Loucy (cell line): ENCODE measurements at regions not wholly inside any gene's neighbourhood (a gene's known extent, or its start where the extent isn't known, plus 50 kb on each side); places are given as distances from the start of the nearest gene placed in this dataset.

ENCODE experiments used
- CTCF ChIP-seq: fragments of 200-600 bp; sonication (generic); conservative IDR thresholded peaks from 2 replicates; pipeline ENCODE4 v1.5.1; 2014; ENCODE audit warnings: mild to moderate bottlenecking, antibody characterized with exemption, low read length
- EZH2phosphoT487 ChIP-seq: fragments of 200-600 bp; IDR thresholded peaks from 2 replicates; pipeline ENCODE4 v1.6.1; 2018; ENCODE audit warnings: antibody characterized with exemption, mild to moderate bottlenecking, moderate library complexity, borderline replicate concordance

GRCh38 chr11:37391615-37392014, 793.6 kb upstream of the RAG2 start:
- TF ChIP-seq CTCF (no peak), EZH2phosphoT487 (no peak)
